ENCODE measurements at regions not wholly inside any gene's neighbourhood (a gene's known extent, or its start where the extent isn't known, plus 50 kb on each side); places are given as distances from the start of the nearest gene placed in this dataset.

- H3K4me3 ChIP-seq (ENCODE audit: low read depth, low read length, poor library complexity, severe bottlenecking): no peak overlapping the region
- H3K79me2 ChIP-seq (ENCODE audit: insufficient read depth, low read depth, low read length): no peaks in the 10 kb centered on the region
- H3K4me2 ChIP-seq (ENCODE audit: low read length): no peak overlapping the region
- H4K20me1 ChIP-seq (ENCODE audit: insufficient read depth, low read length): no peaks in the 10 kb centered on the region
- intact Hi-C loops (cut with micrococcal nuclease; ENCODE audit: unreplicated experiment): no loop called here
- no TSS peak for BruUV-seq (replicated peaks)
- no peaks in the 10 kb centered on the region for H3K9me2 ChIP-seq (ENCODE audit: insufficient read depth, low read length)
- POLR2A ChIA-PET: no interaction called here
- H3K27ac ChIP-seq (ENCODE audit: low read depth, low read length, poor library complexity, severe bottlenecking): no peak overlapping the region
- H3K4me1 ChIP-seq (ENCODE audit: insufficient read depth, low read length, poor library complexity, severe bottlenecking): no peaks in the 10 kb centered on the region
- no peaks in the 10 kb centered on the region for H3K36me3 ChIP-seq (ENCODE audit: insufficient read depth, low read length)
- CTCF ChIA-PET (ENCODE audit: unreplicated experiment): no interaction called here
- TF ChIP-seq, protein P1, sequence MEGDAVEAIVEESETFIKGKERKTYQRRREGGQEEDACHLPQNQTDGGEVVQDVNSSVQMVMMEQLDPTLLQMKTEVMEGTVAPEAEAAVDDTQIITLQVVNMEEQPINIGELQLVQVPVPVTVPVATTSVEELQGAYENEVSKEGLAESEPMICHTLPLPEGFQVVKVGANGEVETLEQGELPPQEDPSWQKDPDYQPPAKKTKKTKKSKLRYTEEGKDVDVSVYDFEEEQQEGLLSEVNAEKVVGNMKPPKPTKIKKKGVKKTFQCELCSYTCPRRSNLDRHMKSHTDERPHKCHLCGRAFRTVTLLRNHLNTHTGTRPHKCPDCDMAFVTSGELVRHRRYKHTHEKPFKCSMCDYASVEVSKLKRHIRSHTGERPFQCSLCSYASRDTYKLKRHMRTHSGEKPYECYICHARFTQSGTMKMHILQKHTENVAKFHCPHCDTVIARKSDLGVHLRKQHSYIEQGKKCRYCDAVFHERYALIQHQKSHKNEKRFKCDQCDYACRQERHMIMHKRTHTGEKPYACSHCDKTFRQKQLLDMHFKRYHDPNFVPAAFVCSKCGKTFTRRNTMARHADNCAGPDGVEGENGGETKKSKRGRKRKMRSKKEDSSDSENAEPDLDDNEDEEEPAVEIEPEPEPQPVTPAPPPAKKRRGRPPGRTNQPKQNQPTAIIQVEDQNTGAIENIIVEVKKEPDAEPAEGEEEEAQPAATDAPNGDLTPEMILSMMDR (conservative IDR thresholded peaks at IDR 0.05; ENCODE audit: low read length): no peak
- TF ChIP-seq EZH2phosphoT487 (IDR thresholded peaks at IDR 0.05; ENCODE audit: borderline replicate concordance, low read depth, low read length): no peak
- H2AFZ ChIP-seq (ENCODE audit: low read length): no peak overlapping the region
- H3K9me3 ChIP-seq (ENCODE audit: low read length): no peaks in the 10 kb centered on the region
- no peak for DNase-seq (ENCODE audit: low spot score)
Measured at GRCh38 chr3:124599147-124599765, 131.0 kb upstream of the UMPS start.

- Histone ChIP-seq H3K27ac (ENCODE audit: low read depth, low read length, poor library complexity, severe bottlenecking) (no peak overlapping the region), H4K20me1 (ENCODE audit: insufficient read depth, low read length) (no peaks in the 10 kb centered on the region), H3K36me3 (ENCODE audit: insufficient read depth, low read length) (no peaks in the 10 kb centered on the region), H3K4me1 (ENCODE audit: insufficient read depth, low read length, poor library complexity, severe bottlenecking) (no peaks in the 10 kb centered on the region), H2AFZ (ENCODE audit: low read length) (no peak overlapping the region), H3K4me3 (ENCODE audit: low read depth, low read length, poor library complexity, severe bottlenecking) (no peak overlapping the region), H3K9me3 (ENCODE audit: low read length) (no peaks in the 10 kb centered on the region), H3K79me2 (ENCODE audit: insufficient read depth, low read depth, low read length) (no peaks in the 10 kb centered on the region), H3K4me2 (ENCODE audit: low read length) (no peak overlapping the region), H3K9me2 (ENCODE audit: insufficient read depth, low read length) (no peaks in the 10 kb centered on the region)
- intact Hi-C loops (cut with micrococcal nuclease; ENCODE audit: unreplicated experiment): no loop called here
- CTCF ChIA-PET (ENCODE audit: unreplicated experiment): no interaction called here
- POLR2A ChIA-PET: no interaction called here
- TF ChIP-seq EZH2phosphoT487 (IDR thresholded peaks at IDR 0.05; ENCODE audit: borderline replicate concordance, low read depth, low read length): no peak
- TF ChIP-seq, protein P1 (conservative IDR thresholded peaks at IDR 0.05; ENCODE audit: low read length): no peak
- no peak for DNase-seq (ENCODE audit: low spot score)
- no TSS peak for BruUV-seq (replicated peaks)
Measured at GRCh38 chr3:124599779-124600693, 130.2 kb upstream of the UMPS start.

GRCh38 chr3:124600765-124601164 lies 129.5 kb upstream of the UMPS start:
- no peaks in the 10 kb centered on the region for H3K79me2 ChIP-seq (ENCODE audit: insufficient read depth, low read depth, low read length)
- BruUV-seq (replicated peaks): no TSS peak
- H3K4me2 ChIP-seq (ENCODE audit: low read length): no peak overlapping the region
- ChIA-PET POLR2A (no interaction called here), CTCF (ENCODE audit: unreplicated experiment) (no interaction called here)
- no peak overlapping the region for H3K4me3 ChIP-seq (ENCODE audit: low read depth, low read length, poor library complexity, severe bottlenecking)
- no peaks in the 10 kb centered on the region for H3K36me3 ChIP-seq (ENCODE audit: insufficient read depth, low read length)
- DNase-seq (ENCODE audit: low spot score): no peak
- H3K9me3 ChIP-seq (ENCODE audit: low read length): no peaks in the 10 kb centered on the region
- H3K27ac ChIP-seq (ENCODE audit: low read depth, low read length, poor library complexity, severe bottlenecking): no peak overlapping the region
- no peaks in the 10 kb centered on the region for H3K4me1 ChIP-seq (ENCODE audit: insufficient read depth, low read length, poor library complexity, severe bottlenecking)
- TF ChIP-seq, protein P1 (conservative IDR thresholded peaks at IDR 0.05; ENCODE audit: low read length): no peak
- TF ChIP-seq EZH2phosphoT487 (IDR thresholded peaks at IDR 0.05; ENCODE audit: borderline replicate concordance, low read depth, low read length): no peak
- no peaks in the 10 kb centered on the region for H4K20me1 ChIP-seq (ENCODE audit: insufficient read depth, low read length)
- H2AFZ ChIP-seq (ENCODE audit: low read length): no peak overlapping the region
- H3K9me2 ChIP-seq (ENCODE audit: insufficient read depth, low read length): no peaks in the 10 kb centered on the region
- intact Hi-C loops (cut with micrococcal nuclease; ENCODE audit: unreplicated experiment): no loop called here

Data from OCI-LY7 (cell line).